Retinal pigment epithelial cell (primary cell): ENCODE measurements at regions not wholly inside any gene's neighbourhood (a gene's known extent, or its start where the extent isn't known, plus 50 kb on each side); places are given as distances from the start of the nearest gene placed in this dataset.

Experiments used
- DNase-seq: peaks from one replicate; pipeline ENCODE4 v3.0.0-alpha.2; 2010; ENCODE audit warnings: low read depth
- H3K4me3 ChIP-seq: 2 replicates; pipeline ENCODE4 v1.5.1; 2011; ENCODE audit warnings: mild to moderate bottlenecking, low read length, control low read depth, moderate library complexity
- CTCF ChIP-seq: conservative IDR thresholded peaks from 2 replicates; pipeline ENCODE4 v1.5.1; 2011; ENCODE audit warnings: low read depth, low read length, control low read depth, inconsistent platforms

- no peak for DNase-seq
Observed at GRCh38 chr5:38752622-38753021, 93.2 kb upstream of the OSMR start.

GRCh38 chr5:38753141-38753540, 92.7 kb upstream of the OSMR start:
- no peak for DNase-seq
- TF ChIP-seq CTCF, result no peak
- no peak overlapping the region for H3K4me3 ChIP-seq

More at GRCh38 chr5:38752622-38753021, 93.2 kb upstream of the OSMR start:
- no peak overlapping the region for H3K4me3 ChIP-seq
- no peak for TF ChIP-seq CTCF

- H3K4me3 ChIP-seq, result no peak overlapping the region
- DNase-seq, result no peak
- no peak for TF ChIP-seq CTCF
Observed at GRCh38 chr5:38753776-38754175, 92.0 kb upstream of the OSMR start.

- no peak for DNase-seq
- no peak overlapping the region for H3K4me3 ChIP-seq
- no peak for TF ChIP-seq CTCF
Observed at GRCh38 chr5:38755181-38755580, 90.6 kb upstream of the OSMR start.

GRCh38 chr5:38756068-38756467, 89.7 kb upstream of the OSMR start:
- H3K4me3 ChIP-seq, result no peak overlapping the region
- no peak for DNase-seq
- TF ChIP-seq CTCF, result no peak

GRCh38 chr5:38757451-38758245, 88.2 kb upstream of the OSMR start:
- no peak for TF ChIP-seq CTCF
- DNase-seq, result no peak
- no peak overlapping the region for H3K4me3 ChIP-seq
